OCI-LY7 (cell line): ENCODE measurements at regions not wholly inside any gene's neighbourhood (a gene's known extent, or its start where the extent isn't known, plus 50 kb on each side); places are given as distances from the start of the nearest gene placed in this dataset.

Source experiments
- CTCF ChIP-seq: fragments of 200-600 bp; sonication (generic); conservative IDR thresholded peaks from 2 replicates; pipeline ENCODE4 v1.5.1; 2014; ENCODE audit warnings: mild to moderate bottlenecking, antibody characterized with exemption, low read length, moderate library complexity, mixed read lengths
- EZH2phosphoT487 ChIP-seq: fragments of 200-600 bp; sonication (generic); IDR thresholded peaks from 2 replicates; pipeline ENCODE4 v1.6.1; 2018; ENCODE audit warnings: low read depth, borderline replicate concordance, mild to moderate bottlenecking, mixed run types, antibody characterized with exemption, low read length, moderate library complexity, mixed read lengths

GRCh38 chr1:57788313-57788712 lies 364.5 kb upstream of the DAB1 start:
- TF ChIP-seq CTCF (no peak), EZH2phosphoT487 (no peak)
